ENCODE measurements at regions not wholly inside any gene's neighbourhood (a gene's known extent, or its start where the extent isn't known, plus 50 kb on each side); places are given as distances from the start of the nearest gene placed in this dataset.

DNA sequence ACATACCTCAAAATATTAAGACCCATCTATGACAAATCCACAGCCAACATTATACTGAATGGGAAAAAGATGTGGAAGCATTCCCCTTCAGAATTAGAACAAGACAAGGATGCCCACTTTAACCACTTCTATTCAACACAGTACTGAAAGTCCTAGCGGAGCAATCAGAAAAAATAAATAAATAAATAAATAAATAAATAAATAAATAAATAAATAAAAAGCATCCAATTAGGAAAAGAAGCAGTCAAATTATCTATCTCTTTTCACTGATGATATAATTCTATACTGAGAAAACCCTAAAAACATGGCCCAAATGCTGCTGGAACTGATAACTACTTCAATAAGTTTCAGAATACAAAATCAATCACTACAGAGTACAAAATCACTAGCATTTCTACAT is 67.5 kb downstream of the PRR32 start:
- no peak for DNase-seq (ENCODE audit: low read depth, low spot score)

DNA sequence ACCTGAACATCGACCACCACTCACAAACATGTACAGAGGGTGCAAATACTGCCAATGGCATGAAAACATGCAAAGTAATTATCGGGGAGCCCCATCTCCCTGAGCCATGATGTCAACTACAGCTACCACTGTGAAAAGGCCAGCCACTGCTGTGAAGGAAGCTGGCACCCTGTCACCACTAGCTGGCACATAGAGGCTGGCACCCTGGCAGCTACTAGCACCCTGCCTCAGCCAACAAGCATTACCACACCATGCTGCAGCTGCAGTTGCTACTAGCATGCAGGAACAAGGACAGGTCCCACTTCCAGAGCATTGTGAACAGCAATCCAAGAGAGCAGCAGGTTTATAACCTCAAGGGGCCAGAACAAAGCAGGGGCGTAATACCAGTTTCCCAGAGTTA is 81.4 kb downstream of the PRR32 start:
- no peak overlapping the region for H3K4me3 ChIP-seq (ENCODE audit: low read length)
- DNase-seq (ENCODE audit: low read depth, low spot score) = no peak

More for the DNA sequence above, 67.5 kb downstream of the PRR32 start:
- H3K4me3 ChIP-seq (ENCODE audit: low read length) = no peak overlapping the region

DNA sequence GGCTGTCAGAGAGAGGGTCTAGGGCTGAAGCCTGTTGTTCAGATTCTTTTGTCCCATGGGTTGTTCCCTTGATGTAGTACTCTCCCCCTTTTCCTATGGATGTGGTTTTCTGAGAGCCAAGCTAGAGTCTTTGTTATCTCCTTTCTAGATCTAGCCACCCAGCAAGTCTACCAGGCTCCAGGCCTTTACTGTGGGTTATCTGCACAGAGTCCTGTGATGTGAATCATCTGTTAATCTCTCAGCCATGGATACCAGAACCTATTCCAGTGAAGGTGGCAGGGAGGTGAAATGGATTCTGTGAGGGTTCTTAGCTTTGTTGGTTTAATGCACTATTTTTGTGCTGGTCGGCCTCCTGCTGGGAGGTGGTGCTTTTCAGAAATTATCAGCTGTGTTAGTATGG is 109.5 kb downstream of the PRR32 start:
- H3K4me3 ChIP-seq (ENCODE audit: low read length) = no peak overlapping the region
- no peak for DNase-seq (ENCODE audit: low read depth, low spot score)

DNA sequence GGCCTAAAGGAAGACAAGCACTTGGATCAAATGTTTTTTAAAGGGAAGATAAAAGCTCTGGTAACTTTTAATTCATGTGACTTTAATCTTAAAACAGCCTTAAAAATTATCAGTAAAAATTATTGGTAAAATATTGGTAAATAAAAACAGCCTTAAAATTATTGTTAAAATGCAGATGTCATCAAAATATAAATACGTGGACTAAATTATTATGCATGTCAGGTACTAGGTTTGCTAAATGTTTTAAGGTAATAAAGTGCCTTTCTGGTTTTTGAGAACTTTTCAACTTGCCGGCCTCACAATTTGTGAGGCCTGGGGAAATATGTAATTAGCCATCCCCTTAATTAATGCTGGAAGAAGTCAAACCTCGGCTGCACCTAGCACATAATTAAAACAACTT is 147.7 kb downstream of the PRR32 start:
- DNase-seq (ENCODE audit: low read depth, low spot score) = no peak
- no peak overlapping the region for H3K4me3 ChIP-seq (ENCODE audit: low read length)

DNA sequence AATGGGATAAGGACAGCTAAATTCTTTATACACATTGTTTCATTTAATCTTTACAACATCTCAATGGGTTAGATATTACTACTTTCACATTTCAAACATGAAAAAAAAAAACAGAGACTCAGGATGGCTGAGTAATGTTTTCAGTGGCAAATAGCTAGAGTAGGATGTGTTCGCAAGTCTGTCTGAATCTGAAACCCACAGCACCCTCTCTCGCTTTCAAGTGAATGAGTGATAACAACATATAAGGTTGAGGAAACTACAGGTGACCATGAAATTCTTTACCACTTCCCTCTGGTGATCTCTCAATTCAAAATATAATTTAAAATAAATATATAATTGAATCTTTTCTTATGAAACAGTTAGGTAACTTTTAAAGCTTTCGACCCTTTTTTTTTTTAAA is 162.6 kb downstream of the PRR32 start:
- DNase-seq (ENCODE audit: low read depth, low spot score) = no peak
- H3K4me3 ChIP-seq (ENCODE audit: low read length) = no peak overlapping the region

DNA sequence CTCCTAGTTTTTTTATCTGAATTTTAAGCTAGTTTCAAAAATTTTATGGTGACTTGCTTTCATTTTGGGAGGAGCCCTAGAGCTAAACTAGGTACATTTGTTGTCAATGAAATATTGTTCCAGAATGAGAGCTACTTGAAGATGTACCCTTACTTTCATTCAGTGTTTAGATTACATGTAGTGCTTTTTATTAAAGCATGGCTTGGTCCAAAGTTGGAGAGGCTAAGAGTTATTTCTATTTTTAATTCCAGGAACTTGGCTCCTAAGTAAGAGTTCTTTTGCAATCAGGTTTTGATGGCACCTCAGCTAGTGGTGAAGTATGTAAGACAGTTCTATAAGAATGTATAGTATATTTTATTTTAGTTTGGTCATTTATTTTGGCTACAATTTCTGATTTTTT is 165.5 kb downstream of the PRR32 start:
- no peak for DNase-seq (ENCODE audit: low read depth, low spot score)

DNA sequence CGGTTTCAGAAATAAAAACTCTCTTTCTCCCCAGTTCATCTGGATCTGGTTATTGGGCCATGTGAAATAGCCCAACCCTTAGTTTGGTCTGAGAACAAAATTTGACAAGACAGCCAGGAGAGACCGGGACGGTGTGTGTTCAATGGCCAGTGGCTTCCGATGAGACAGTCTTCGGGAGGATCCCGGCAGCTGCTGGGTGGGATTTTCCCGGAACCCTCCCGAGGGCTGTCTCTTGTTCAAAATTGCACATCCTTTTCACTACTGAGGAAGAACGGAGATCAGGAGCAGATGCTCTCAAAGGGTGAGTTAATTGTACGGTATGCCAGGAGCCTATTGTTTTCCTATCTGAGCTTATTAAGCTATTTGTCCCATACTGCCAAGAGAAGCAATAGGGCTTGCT is 166.5 kb downstream of the PRR32 start:
- DNase-seq (ENCODE audit: low read depth, low spot score) = no peak
- H3K4me3 ChIP-seq (ENCODE audit: low read length) = no peak overlapping the region

More for the DNA sequence above, 165.5 kb downstream of the PRR32 start:
- no peak overlapping the region for H3K4me3 ChIP-seq (ENCODE audit: low read length)

DNA sequence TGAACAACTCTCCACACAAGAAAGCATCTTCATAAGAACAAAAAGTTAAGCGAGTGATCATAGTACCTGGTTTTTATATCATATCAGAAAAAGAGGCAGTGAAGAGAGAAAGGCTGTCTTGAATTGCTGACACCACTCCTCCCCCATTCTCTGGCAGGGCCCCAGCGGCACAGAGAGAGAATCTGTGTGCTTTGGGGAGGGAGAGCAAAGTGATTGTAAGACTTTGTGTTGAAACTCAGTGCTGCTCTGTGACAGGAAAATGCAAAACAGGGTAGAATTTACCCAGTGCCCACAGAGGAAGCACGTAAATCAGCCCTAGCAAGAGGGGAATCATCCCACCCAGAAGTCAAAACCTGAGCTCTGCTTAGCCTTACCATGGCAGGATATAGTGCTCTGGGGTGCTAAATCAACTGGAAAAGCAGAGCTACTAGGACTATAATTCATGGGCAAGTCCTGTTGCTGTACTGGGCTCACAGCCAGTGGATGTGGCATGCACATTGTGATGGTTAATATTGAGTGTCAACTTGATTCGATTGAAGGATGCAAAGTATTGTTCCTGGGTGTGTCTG is 174.6 kb downstream of the PRR32 start:
- no peak overlapping the region for H3K4me3 ChIP-seq (ENCODE audit: low read length)
- DNase-seq (ENCODE audit: low read depth, low spot score) = no peak

DNA sequence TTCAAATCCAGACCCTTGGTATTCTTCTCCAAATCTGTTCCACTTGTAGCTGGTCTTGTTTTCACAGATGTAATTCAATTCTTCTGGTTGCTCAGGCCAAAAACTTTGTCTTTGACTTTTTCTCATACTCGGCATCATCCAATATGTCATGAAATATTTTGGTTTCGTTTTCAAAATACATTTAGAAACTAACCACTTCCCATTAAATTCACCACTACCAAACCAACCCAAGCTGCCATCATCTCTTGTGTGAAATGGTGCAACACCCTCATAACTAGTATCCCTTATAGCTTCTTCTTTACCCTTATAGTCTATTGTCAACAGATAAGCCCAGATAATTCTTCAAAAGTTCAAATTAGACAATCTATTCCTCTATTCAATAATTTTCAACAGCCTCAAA is 192.1 kb downstream of the PRR32 start:
- no peak for DNase-seq (ENCODE audit: low read depth, low spot score)
- H3K4me3 ChIP-seq (ENCODE audit: low read length) = no peak overlapping the region

DNA sequence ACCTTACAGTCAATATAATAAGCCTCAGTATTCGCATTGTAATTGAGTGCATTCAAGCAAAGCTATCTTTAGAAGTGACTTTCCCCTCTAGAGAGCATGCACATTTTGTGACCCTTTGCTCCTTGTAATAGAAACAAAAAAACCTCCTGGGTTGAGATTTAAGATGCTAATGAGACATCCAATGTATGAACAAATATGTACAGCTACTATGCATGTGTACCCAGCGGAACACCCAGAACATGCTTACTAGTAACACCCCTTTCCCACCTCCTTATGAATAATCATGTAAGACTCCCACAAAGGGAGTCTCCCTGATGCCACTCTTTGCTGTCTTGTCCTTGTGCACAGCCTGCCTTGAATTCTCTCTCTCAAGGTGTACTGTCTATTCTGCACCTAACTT is 205.5 kb downstream of the PRR32 start:
- H3K4me3 ChIP-seq (ENCODE audit: low read length) = no peak overlapping the region
- no peak for DNase-seq (ENCODE audit: low read depth, low spot score)

DNA sequence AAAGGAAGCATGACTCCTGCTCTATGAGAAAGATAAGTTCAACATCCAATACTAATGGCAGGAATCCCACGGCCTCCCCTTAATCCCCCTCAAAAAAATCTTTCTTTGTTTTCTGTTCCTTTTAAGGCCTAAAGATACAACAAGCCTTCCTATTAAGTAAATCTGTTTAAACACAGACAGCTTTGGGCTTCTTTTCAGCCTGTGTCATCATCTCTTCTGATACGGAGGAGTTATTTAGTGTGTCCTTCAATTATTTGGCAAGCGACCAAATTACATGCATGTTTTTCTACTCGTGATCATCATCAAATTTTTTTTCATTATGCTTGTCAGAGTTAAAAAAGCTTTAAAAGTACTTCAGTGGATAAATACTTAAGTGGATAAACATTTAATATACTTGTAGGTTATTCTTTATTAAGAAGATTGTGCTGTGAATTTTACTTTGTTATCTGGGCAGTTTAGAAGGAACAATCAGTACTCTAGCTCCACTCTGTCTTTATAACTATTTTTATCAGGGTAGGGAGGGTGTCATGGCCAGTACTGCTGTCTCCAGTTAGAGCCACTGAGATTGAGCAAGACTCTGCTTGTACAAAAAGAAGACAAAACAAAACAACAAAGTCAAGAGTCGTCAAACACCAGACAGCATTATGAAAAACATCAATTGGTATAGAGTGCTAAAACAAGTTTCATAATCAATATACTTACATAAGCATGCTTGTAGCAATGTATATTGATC is 210.7 kb downstream of the PRR32 start:
- H3K4me3 ChIP-seq (ENCODE audit: low read length) = no peak overlapping the region
- DNase-seq (ENCODE audit: low read depth, low spot score) = no peak

DNA sequence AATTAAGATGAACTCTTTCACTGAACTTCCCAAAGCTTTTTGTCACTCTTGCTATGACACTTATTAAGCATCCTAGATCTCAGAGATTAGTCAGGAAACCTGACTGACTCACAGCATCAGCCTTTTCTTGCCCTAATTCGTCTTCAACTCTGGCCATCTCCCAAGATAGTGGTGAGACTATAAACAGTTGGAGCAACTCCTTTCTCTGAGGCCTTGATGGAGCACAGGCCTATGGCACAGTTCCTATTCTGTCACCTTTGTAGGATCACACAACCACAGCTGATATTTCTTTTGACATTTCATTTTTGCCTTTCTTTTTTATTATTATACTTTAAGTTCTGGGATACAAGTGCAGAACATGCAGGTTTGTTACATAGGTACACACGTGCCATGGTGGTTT is 217.6 kb downstream of the PRR32 start:
- no peak overlapping the region for H3K4me3 ChIP-seq (ENCODE audit: low read length)

DNA sequence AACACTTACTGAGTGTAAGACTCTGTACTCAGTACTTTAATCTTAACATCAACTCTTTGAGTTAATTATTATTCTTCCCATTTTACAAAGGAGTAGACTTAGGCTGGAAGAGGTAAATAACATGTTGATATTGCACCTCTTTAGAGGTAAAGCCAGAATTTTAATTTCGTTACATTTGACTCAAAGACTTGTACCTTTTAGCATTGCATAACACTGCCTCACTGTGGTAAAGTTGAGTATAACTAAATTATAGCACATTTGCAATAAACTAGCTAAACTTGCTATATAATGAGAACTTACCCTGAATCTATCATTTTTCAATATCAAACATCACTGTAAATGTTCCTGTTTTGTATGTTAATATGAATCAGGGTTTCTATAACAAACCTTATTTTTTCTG is 218.5 kb downstream of the PRR32 start:
- peak; percentile 4 for DNase-seq (ENCODE audit: low read depth, low spot score)
- H3K4me3 ChIP-seq (ENCODE audit: low read length) = no peak overlapping the region

More for the DNA sequence above, 217.6 kb downstream of the PRR32 start:
- DNase-seq (ENCODE audit: low read depth, low spot score) = no peak

DNA sequence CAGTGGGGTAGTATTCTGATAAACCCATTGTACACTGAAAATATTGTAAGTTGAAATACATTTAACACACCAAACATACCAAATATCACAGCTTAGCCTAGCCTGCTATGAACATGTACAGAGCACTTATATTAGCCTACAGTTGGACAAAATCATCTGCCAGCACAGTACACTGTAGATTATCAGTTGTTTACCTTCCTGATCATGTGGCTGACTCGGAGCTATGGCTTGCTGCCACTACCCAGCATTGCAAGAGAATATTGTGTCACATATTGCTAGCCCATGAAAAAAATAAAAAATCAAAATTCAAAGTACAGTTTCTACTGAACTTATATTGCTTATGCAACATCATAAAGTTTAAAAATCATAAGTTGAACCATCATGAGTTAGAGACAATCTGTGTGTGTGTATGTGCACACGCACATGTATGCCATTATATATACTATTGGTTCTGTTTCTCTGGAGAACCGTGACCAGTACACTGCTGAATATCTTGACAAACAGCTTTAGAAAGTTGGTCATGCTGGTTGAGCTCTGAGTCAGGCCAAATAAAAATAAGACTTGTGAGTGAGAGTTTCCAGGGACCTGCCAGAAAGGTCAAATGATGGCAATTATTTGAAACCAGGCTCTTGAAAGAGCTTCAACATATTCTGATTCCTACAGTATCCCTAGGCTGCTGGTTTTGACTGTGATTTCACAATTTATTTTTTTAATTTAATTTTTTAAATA is 238.5 kb downstream of the PRR32 start:
- DNase-seq (ENCODE audit: low read depth, low spot score) = no peak
- no peak overlapping the region for H3K4me3 ChIP-seq (ENCODE audit: low read length)

DNA sequence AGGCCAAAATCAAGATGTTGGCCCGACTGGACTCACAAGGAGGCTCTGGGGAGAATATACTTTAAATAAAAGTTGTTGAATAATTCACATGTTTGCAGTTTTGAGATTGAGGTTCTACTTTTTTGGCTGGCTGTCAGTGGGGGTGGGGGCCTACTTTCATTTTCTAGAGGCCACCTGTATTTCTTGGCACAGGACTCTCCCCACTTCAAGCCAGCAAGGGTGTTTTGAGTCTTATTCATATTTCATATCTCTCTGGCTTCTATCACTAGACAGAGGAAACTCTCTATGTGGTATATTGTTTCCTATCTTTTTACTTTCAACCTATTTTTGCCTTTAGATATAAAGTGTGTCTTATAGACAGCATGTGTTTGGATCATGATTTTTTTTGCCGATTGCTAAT is 266.4 kb downstream of the PRR32 start:
- no peak overlapping the region for H3K4me3 ChIP-seq (ENCODE audit: low read length)
- no peak for DNase-seq (ENCODE audit: low read depth, low spot score)

DNA sequence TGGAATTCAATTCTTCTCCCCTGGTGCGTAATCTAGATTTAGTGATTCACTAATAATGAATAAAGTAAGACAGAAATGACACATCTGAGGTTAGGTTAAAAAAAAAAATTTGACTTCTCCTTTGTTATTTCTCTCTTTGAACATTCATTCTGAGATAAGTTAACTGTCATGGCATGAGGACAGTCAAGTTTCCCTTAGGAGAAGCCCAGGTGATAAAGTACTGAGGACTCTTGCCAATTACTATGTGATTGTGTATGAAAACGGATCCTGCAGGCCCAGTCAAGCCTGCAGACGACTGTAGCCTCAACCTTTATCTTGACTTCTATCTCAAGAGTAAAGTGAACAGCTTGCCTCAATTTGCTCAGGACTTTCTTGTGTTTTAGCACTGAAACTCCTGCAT is 293.2 kb downstream of the PRR32 start:
- no peak overlapping the region for H3K4me3 ChIP-seq (ENCODE audit: low read length)
- DNase-seq (ENCODE audit: low read depth, low spot score) = no peak

DNA sequence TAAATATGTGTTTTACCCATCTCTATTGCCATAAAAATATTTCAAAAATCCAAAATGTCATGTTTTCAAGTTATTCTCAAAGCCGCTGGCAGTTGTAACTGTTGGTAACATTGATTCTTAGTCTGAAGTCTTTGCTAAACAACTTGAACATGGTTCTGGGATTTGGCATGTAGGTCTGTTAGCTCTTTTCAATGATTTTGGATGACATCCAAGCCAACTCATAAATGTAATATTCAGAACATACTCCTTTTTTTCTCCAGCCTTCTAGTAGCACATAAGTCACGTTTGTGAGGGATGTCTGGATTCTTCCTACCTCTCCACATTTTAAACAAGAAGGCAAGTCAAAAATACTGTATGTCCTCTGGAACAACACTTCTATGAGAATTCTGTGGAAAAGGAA is 305.3 kb downstream of the PRR32 start:
- DNase-seq (ENCODE audit: low read depth, low spot score) = no peak
- no peak overlapping the region for H3K4me3 ChIP-seq (ENCODE audit: low read length)

DNA sequence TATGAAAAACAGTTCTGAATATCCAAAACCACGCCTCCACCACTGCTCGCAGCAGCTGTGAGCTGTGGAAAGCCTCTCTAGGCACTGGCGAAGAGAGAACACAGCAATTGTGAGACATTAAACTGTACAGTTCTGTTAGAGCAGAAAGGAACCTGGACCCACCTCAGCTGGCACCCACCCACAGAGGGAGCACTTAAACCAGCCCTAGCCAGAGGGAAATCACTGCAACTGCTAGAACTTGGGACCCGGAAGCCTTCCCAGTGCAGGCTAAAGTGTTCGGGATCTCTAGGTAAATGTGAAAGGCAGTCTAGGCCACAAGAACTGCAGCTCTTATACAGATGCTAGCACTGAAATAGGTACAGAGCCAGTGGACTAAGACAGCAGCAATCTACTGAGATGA is 308.8 kb downstream of the PRR32 start:
- no peak for DNase-seq (ENCODE audit: low read depth, low spot score)
- no peak overlapping the region for H3K4me3 ChIP-seq (ENCODE audit: low read length)

DNA sequence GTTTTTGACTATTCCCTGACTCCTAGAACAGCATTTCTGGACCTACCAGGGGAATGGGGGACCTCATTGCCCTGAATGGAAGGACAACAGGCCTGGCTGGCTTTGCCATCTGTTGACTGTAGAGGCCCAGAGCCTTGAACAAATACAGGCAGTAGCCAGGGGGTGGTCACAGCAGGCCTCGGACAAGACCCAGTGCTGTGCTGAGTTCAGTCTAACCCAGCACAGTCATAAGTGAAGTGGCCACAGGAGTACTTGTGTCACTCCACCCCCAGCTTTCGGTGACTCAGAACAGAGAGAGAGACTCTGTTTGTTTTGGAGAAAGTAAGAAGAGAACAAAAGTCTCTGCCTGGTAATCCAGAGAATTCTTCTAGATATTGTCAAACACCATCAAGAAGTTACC is 310.0 kb downstream of the PRR32 start:
- no peak for DNase-seq (ENCODE audit: low read depth, low spot score)
- H3K4me3 ChIP-seq (ENCODE audit: low read length) = no peak overlapping the region

DNA sequence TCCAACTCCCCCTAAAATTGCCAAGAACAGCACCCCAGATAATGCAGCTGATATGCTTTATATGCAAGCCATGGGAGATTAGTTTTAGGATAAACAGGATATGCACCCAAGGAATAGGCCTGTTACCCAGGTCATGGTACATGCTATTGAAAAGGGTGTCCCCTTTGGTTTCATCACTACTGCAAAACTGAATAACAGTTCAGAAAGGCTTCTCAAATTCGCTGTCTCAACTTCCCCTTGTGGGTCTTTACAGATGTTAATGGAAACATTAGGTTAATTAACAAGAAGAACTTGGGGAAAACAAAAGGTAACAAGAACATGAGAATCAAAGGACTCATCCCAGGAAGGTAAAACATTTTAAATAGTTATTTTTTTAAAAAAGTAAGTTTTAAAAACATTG is 318.7 kb downstream of the PRR32 start:
- no peak for DNase-seq (ENCODE audit: low read depth, low spot score)
- no peak overlapping the region for H3K4me3 ChIP-seq (ENCODE audit: low read length)

DNA sequence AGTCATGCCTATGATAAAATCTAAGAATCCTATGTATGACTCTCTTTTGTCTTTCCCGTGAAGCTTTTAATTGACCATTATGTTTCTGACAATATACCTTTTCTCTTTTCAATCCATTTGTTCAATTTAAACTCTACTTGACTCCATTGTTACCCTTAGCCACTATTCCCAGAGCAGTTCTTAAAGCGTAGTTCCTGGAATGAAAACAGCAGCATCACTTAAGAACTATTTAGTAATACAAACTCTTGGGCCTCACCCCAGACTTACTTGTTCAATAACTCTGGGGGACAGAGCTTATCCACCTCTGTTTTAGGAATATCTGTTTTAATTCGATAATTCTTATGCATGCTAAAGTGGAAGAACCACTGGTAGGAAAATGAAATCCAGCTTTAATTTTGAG is 358.4 kb downstream of the PRR32 start:
- no peak for DNase-seq (ENCODE audit: low read depth, low spot score)
- no peak overlapping the region for H3K4me3 ChIP-seq (ENCODE audit: low read length)
